SJCRH30 (cell line): ENCODE measurements at regions not wholly inside any gene's neighbourhood (a gene's known extent, or its start where the extent isn't known, plus 50 kb on each side); places are given as distances from the start of the nearest gene placed in this dataset.

Experiments
- DNase-seq, 2 experiments: peaks; one replicate each; pipeline ENCODE4 v3.0.0-alpha.2; 2015 to 2020
- H3K27ac ChIP-seq: fragments of 250-450 bp; sonication (Bioruptor Pico); 2 replicates; pipeline ENCODE4 v1.5.1; 2020; ENCODE audit warnings: mild to moderate bottlenecking, moderate library complexity
- H3K27me3 ChIP-seq: fragments of 250-450 bp; sonication (Bioruptor Pico); 2 replicates; pipeline ENCODE4 v1.5.1; 2020; ENCODE audit warnings: mild to moderate bottlenecking, moderate library complexity
- H3K36me3 ChIP-seq: fragments of 250-450 bp; sonication (Bioruptor Pico); 2 replicates; pipeline ENCODE4 v1.5.1; 2020; ENCODE audit warnings: mild to moderate bottlenecking, moderate library complexity
- H3K4me1 ChIP-seq: fragments of 250-450 bp; sonication (Bioruptor Pico); 2 replicates; pipeline ENCODE4 v1.5.1; 2020; ENCODE audit warnings: mild to moderate bottlenecking, moderate library complexity
- H3K4me3 ChIP-seq: fragments of 250-450 bp; sonication (Bioruptor Pico); 2 replicates; pipeline ENCODE4 v1.5.1; 2020; ENCODE audit warnings: mild to moderate bottlenecking, moderate library complexity
- H3K9me3 ChIP-seq: fragments of 250-450 bp; sonication (Bioruptor Pico); replicated peaks from 2 replicates; pipeline ENCODE4 v1.5.1; 2020; ENCODE audit warnings: mild to moderate bottlenecking, moderate library complexity

DNA sequence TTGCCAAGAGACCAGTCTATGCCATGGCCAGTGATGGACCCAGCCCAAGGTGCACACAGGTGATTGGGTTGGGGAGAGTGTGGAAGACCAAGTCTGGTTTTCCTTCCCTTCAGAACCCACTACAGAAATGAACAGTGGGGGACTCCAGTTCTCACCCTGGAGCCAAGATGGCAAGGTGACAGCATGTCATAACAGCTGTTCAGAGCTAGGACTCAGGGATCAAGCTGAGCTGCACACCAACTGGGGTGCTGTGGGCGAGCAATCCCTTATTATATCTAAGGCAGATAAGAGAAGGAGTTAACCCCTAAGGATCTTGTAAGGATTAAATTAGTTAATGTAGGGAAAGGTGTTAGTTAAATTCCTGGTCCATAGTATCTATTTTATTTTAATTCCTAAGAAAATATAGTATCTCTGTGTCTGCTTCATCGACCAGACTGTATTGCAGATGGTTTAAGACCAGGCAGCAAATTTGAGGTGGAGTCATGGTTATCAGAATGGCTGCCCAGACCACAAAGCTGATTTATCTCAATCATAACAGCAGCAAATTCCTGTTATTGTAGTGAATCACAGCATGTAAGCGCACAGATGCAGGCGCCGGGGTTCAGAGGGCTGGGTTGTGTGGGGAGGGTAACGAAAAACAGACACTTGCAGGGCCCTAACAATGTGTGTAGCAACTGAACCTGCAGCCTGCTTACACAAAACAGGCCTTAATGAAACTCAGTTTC, 208.7 kb upstream of the ZNF32 start:
- DNase-seq = peak in 1 of 2 experiments; percentile 2
- no peaks in the 10 kb centered on the region for H3K4me1 ChIP-seq
- no peaks in the 10 kb centered on the region for H3K27me3 ChIP-seq
- H3K27ac ChIP-seq = no peak overlapping the region
- no peaks in the 10 kb centered on the region for H3K36me3 ChIP-seq
- H3K9me3 ChIP-seq = no peaks in the 10 kb centered on the region
- no peak overlapping the region for H3K4me3 ChIP-seq

GRCh38 chr10:43856299-43856698, 207.6 kb upstream of the ZNF32 start:
- no peak for DNase-seq
- Histone ChIP-seq H3K4me3 (no peak overlapping the region), H3K27ac (no peak overlapping the region), H3K36me3 (no peaks in the 10 kb centered on the region), H3K27me3 (no peaks in the 10 kb centered on the region), H3K9me3 (no peaks in the 10 kb centered on the region), H3K4me1 (no peaks in the 10 kb centered on the region)

- no peaks in the 10 kb centered on the region for H3K27me3 ChIP-seq
- H3K4me3 ChIP-seq = no peak overlapping the region
- H3K4me1 ChIP-seq = no peaks in the 10 kb centered on the region
- H3K9me3 ChIP-seq = no peaks in the 10 kb centered on the region
- DNase-seq = no peak
- H3K36me3 ChIP-seq = no peaks in the 10 kb centered on the region
- H3K27ac ChIP-seq = no peak overlapping the region
Measured at GRCh38 chr10:43855667-43856210, 207.1 kb upstream of the ZNF32 start.

GRCh38 chr10:43854007-43854406, 205.3 kb upstream of the ZNF32 start:
- peak in 1 of 2 experiments; percentile 1 for DNase-seq
- H3K4me3 ChIP-seq = no peak overlapping the region
- no peaks in the 10 kb centered on the region for H3K4me1 ChIP-seq
- no peak overlapping the region for H3K27ac ChIP-seq
- no peaks in the 10 kb centered on the region for H3K27me3 ChIP-seq
- H3K9me3 ChIP-seq = no peaks in the 10 kb centered on the region
- no peaks in the 10 kb centered on the region for H3K36me3 ChIP-seq

- Histone ChIP-seq H3K36me3 (no peaks in the 10 kb centered on the region), H3K27ac (no peak overlapping the region), H3K9me3 (no peaks in the 10 kb centered on the region), H3K4me1 (no peaks in the 10 kb centered on the region), H3K27me3 (no peaks in the 10 kb centered on the region), H3K4me3 (no peak overlapping the region)
- no peak for DNase-seq
Measured at GRCh38 chr10:43853369-43853768, 204.7 kb upstream of the ZNF32 start.

DNA sequence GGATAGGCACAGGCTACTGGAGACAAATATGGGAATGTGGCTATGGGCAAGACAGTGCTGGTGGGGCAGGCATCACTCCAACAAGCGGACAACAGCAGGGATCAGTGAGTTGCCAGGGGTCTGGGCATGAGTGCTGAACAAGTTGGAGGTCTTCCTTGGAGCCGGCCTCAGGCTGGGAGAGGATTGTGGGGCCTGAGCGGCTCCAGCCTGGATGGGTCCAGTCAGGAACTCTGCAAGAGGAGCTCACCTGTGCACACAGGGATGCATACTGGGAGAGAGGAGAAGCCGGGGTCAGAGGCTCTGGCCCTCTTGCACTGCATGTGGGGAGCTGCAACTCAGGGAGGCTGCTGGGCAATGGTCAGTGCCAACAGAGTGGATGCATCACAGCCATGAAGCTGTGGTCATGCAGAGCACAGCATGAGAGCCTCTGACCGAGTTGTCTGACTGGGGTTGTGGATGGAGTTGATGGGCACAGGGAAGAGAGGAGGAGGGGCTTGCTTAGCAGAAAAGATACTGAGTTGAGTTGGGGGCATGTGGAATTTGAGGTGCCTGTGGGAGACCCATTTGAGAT, 204.0 kb upstream of the ZNF32 start:
- Histone ChIP-seq H3K36me3 (no peaks in the 10 kb centered on the region), H3K27ac (no peak overlapping the region), H3K4me3 (no peak overlapping the region), H3K27me3 (no peaks in the 10 kb centered on the region), H3K9me3 (no peaks in the 10 kb centered on the region), H3K4me1 (no peaks in the 10 kb centered on the region)
- no peak for DNase-seq

DNA sequence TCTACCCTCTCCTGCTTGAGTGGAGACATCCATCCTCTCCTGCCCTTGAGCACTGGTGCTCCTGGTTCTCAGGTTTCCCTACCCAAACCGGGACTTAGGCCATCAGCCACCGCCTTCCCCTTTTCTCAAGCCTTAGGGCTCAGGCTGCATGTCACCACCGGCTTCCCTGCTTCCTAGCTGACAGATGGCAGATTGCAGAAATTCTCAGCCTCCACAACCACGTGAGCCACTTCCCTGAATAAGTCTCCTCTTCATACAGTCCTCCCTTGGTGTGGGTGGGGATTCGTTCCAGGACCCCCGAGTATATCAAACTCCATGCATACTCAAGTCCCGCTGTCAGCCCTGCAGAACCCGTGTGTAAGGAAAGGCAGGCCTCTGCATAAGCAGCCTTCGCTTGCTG, 203.5 kb upstream of the ZNF32 start:
- Histone ChIP-seq H3K27ac (no peak overlapping the region), H3K36me3 (no peaks in the 10 kb centered on the region), H3K4me1 (no peaks in the 10 kb centered on the region), H3K9me3 (no peaks in the 10 kb centered on the region), H3K4me3 (no peak overlapping the region), H3K27me3 (no peaks in the 10 kb centered on the region)
- DNase-seq = no peak

GRCh38 chr10:43851030-43851429, 202.3 kb upstream of the ZNF32 start:
- Histone ChIP-seq H3K36me3 (no peaks in the 10 kb centered on the region), H3K9me3 (no peaks in the 10 kb centered on the region), H3K27ac (no peak overlapping the region), H3K27me3 (no peaks in the 10 kb centered on the region), H3K4me1 (no peaks in the 10 kb centered on the region), H3K4me3 (no peak overlapping the region)
- no peak for DNase-seq

- no peaks in the 10 kb centered on the region for H3K9me3 ChIP-seq
- no peak overlapping the region for H3K27ac ChIP-seq
- H3K4me3 ChIP-seq = no peak overlapping the region
- DNase-seq = no peak
- H3K4me1 ChIP-seq = no peaks in the 10 kb centered on the region
- no peaks in the 10 kb centered on the region for H3K36me3 ChIP-seq
- no peaks in the 10 kb centered on the region for H3K27me3 ChIP-seq
Measured at GRCh38 chr10:43849551-43849950, 200.9 kb upstream of the ZNF32 start.

GRCh38 chr10:43846968-43847367, 198.3 kb upstream of the ZNF32 start:
- H3K27ac ChIP-seq = no peak overlapping the region
- H3K4me1 ChIP-seq = no peaks in the 10 kb centered on the region
- H3K27me3 ChIP-seq = no peaks in the 10 kb centered on the region
- H3K4me3 ChIP-seq = no peak overlapping the region
- DNase-seq = no peak
- H3K9me3 ChIP-seq = no peaks in the 10 kb centered on the region
- no peaks in the 10 kb centered on the region for H3K36me3 ChIP-seq

DNA sequence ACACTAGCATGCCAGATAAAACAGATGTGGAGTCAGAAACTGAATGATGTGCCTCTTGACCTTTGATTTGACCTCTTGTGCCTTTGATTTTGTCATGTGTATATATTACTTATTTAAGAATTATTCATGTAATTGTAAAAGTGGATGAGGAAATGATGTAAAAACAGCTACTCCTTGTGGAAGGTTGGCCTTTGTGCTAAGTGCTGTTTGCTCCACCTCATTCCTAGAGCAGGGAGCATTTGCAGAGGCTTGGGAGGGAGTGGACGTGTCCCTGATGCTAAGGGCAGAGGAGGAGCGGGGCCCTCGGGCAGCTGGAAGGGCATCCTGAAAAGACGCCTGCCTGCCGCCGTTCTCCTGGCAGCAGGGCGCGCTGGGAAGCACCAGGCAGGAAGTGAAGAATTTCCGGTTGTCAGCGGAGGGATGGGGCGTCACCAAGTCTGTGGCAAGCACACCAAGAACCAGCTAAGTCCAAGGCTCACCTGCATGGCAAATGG, 197.6 kb upstream of the ZNF32 start:
- DNase-seq = no peak
- Histone ChIP-seq H3K36me3 (no peaks in the 10 kb centered on the region), H3K4me1 (no peaks in the 10 kb centered on the region), H3K4me3 (no peak overlapping the region), H3K27ac (no peak overlapping the region), H3K9me3 (no peaks in the 10 kb centered on the region), H3K27me3 (no peaks in the 10 kb centered on the region)

DNA sequence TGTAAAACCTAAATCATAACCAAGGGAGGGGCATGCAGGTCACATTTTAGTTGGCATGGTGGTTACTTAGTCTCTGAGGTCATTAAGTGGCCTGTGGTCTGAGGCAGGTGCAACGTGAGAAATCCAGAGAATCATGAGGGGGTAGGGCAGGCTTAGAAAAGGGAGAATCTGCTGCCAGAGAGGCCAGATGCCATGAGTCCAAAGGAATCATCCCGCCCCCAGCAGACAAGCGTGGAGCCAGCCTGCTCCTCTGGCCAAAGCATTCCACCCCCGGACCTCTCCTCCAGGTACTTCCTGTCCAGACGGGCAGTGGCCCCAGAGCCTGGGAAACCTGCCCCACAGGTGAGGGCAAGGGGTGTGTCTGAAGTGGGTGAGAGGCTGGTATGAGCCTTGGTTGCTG, 196.4 kb upstream of the ZNF32 start:
- Histone ChIP-seq H3K4me3 (no peak overlapping the region), H3K36me3 (no peaks in the 10 kb centered on the region), H3K4me1 (no peaks in the 10 kb centered on the region), H3K27ac (no peak overlapping the region), H3K27me3 (no peaks in the 10 kb centered on the region), H3K9me3 (no peaks in the 10 kb centered on the region)
- no peak for DNase-seq

GRCh38 chr10:43844221-43844620, 195.5 kb upstream of the ZNF32 start:
- Histone ChIP-seq H3K4me1 (no peaks in the 10 kb centered on the region), H3K36me3 (no peaks in the 10 kb centered on the region), H3K27me3 (no peaks in the 10 kb centered on the region), H3K9me3 (no peaks in the 10 kb centered on the region), H3K27ac (no peak overlapping the region), H3K4me3 (no peak overlapping the region)
- no peak for DNase-seq

GRCh38 chr10:43843321-43844101, 194.8 kb upstream of the ZNF32 start:
- Histone ChIP-seq H3K27me3 (no peaks in the 10 kb centered on the region), H3K27ac (no peak overlapping the region), H3K4me3 (no peak overlapping the region), H3K9me3 (no peaks in the 10 kb centered on the region), H3K4me1 (no peaks in the 10 kb centered on the region), H3K36me3 (no peaks in the 10 kb centered on the region)
- no peak for DNase-seq

- H3K36me3 ChIP-seq = no peaks in the 10 kb centered on the region
- H3K4me3 ChIP-seq = no peak overlapping the region
- H3K27me3 ChIP-seq = no peaks in the 10 kb centered on the region
- H3K9me3 ChIP-seq = no peaks in the 10 kb centered on the region
- DNase-seq = no peak
- H3K27ac ChIP-seq = no peak overlapping the region
- H3K4me1 ChIP-seq = no peaks in the 10 kb centered on the region
Measured at GRCh38 chr10:43842496-43842895, 193.8 kb upstream of the ZNF32 start.
